K562 (cell line): ENCODE measurements at regions not wholly inside any gene's neighbourhood (a gene's known extent, or its start where the extent isn't known, plus 50 kb on each side); places are given as distances from the start of the nearest gene placed in this dataset.

Source experiments
- ATAC-seq: fragments of 200-7000 bp; cut with Tn5 transposase; 3 replicates; pipeline ENCODE4 v1.9.1; 2020; ENCODE audit warnings: moderate library complexity
- BruUV-seq: library from RNA; stranded (reverse); fragments of 400-500 nt; replicated peaks from 2 replicates; lab custom pipeline; 2021; lab: Mats Ljungman, UMichigan
- CTCF ChIA-PET: fragments of 300-600 bp; formaldehyde crosslinking; extraction: SDS; loops from one replicate; lab custom pipeline; 2021; ENCODE audit warnings: low intra/inter-chr PET ratio; lab: Yijun Ruan, JAX
- POLR2A ChIA-PET: fragments of 300-600, 350-650 bp; sonication (Branson Sonifier 250); formaldehyde crosslinking; extraction: SDS; loops from one replicate; lab custom pipeline; 2021; ENCODE audit warnings: antibody characterized with exemption, inconsistent platforms; lab: Yijun Ruan, JAX
- DNase-seq, 4 experiments: peaks; one replicate each; pipeline versions ENCODE4 v3.0.0 to v3.0.0-alpha.2; 2011 to 2018; ENCODE audit warnings: low spot score in 3 of 4, mixed read lengths in 3 of 4; ENCODE audit errors: extremely low read depth in 1 of 4
- FAIRE-seq: peaks from 2 replicates; lab custom pipeline; 2011; peaks lifted over from hg19 to GRCh38; lab: Jason Lieb, UNC
- H2AFZ ChIP-seq: 2 replicates; pipeline ENCODE4 v1.6.0; 2011; ENCODE audit warnings: low read depth, low read length, control low read depth, inconsistent platforms
- H3K27ac ChIP-seq: fragments of 200-600 bp; 3 replicates; pipeline ENCODE4 v1.8.0; 2011; ENCODE audit warnings: low read depth, mild to moderate bottlenecking, control low read depth, inconsistent platforms, low read length, moderate library complexity, mixed read lengths; ENCODE audit errors: extremely low read depth
- H3K27me3 ChIP-seq, 2 experiments: fragments of 300-600 bp in 1 of 2; 2 replicates in 1 of 2; 3 replicates in 1 of 2; pipeline versions ENCODE4 v1.6.0 to v1.8.0; 2011; ENCODE audit warnings: inconsistent platforms in 2 of 2, low read length in 2 of 2, mild to moderate bottlenecking in 1 of 2, mixed read lengths in 1 of 2, moderate library complexity in 1 of 2; ENCODE audit not compliant: control insufficient read depth in 2 of 2, insufficient read depth in 2 of 2
- H3K36me3 ChIP-seq: fragments of 300-600 bp; 3 replicates; pipeline ENCODE4 v1.8.0; 2011; ENCODE audit warnings: mild to moderate bottlenecking, low read length, inconsistent platforms; ENCODE audit not compliant: control insufficient read depth, insufficient read depth
- H3K4me1 ChIP-seq, 2 experiments: fragments of 200-600 bp in 1 of 2; replicated peaks in 1 of 2; 2 replicates in 1 of 2; 3 replicates in 1 of 2; pipeline versions ENCODE4 v1.5.1 to v1.8.0; 2011; ENCODE audit warnings: inconsistent platforms in 2 of 2, low read length in 2 of 2, mild to moderate bottlenecking in 1 of 2, mixed read lengths in 1 of 2, moderate library complexity in 1 of 2; ENCODE audit not compliant: control insufficient read depth in 2 of 2, insufficient read depth in 2 of 2
- H3K4me2 ChIP-seq: 2 replicates; pipeline ENCODE4 v1.6.1; 2011; ENCODE audit warnings: low read length, control low read depth, inconsistent platforms, mixed read lengths; ENCODE audit not compliant: insufficient read depth
- H3K4me3 ChIP-seq: fragments of 200-600 bp; sonication (generic), shearing (Covaris generic); 2 replicates; pipeline ENCODE4 v1.5.1; 2016; ENCODE audit warnings: control low read depth, inconsistent platforms
- H3K79me2 ChIP-seq: fragments of 200-600 bp; 3 replicates; pipeline ENCODE4 v1.8.0; 2011; ENCODE audit warnings: low read length, inconsistent platforms; ENCODE audit not compliant: control insufficient read depth, insufficient read depth
- H3K9ac ChIP-seq, 2 experiments: 2 replicates each; pipeline versions ENCODE4 v1.6.0 to v1.6.1; 2011; ENCODE audit warnings: low read depth in 2 of 2, low read length in 2 of 2, control low read depth in 1 of 2, inconsistent platforms in 1 of 2, mild to moderate bottlenecking in 1 of 2, mixed read lengths in 1 of 2; ENCODE audit not compliant: insufficient read depth in 1 of 2
- H3K9me1 ChIP-seq: one replicate; pipeline ENCODE4 v1.6.0; 2011; ENCODE audit warnings: inconsistent platforms, mild to moderate bottlenecking, low read length, moderate library complexity; ENCODE audit not compliant: control insufficient read depth, insufficient read depth
- H3K9me3 ChIP-seq: replicated peaks from 2 replicates; pipeline ENCODE4 v1.5.1; 2011; ENCODE audit warnings: low read depth, low read length, inconsistent platforms; ENCODE audit not compliant: control insufficient read depth, insufficient read depth
- H4K20me1 ChIP-seq: replicated peaks from 2 replicates; pipeline ENCODE4 v1.6.1; 2011; ENCODE audit warnings: low read length, inconsistent platforms, mixed read lengths; ENCODE audit not compliant: control insufficient read depth, insufficient read depth
- BMI1 ChIP-seq: fragments of 150-350 bp; IDR thresholded peaks from 2 replicates; pipeline ENCODE4 v1.6.1; 2014; ENCODE audit warnings: low read length
- CBX5 ChIP-seq: IDR thresholded peaks from 2 replicates; pipeline ENCODE4 v1.6.1; 2014; ENCODE audit warnings: low read depth, borderline replicate concordance
- CCNT2 ChIP-seq: IDR thresholded peaks from 2 replicates; pipeline ENCODE4 v1.6.1; 2011; ENCODE audit warnings: borderline replicate concordance, low read depth, mild to moderate bottlenecking, moderate library complexity, mixed read lengths, low read length; ENCODE audit not compliant: insufficient read length; ENCODE audit errors: extremely low read depth
- CHCHD3 ChIP-seq: fragments of 250-450 bp; sonication (Bioruptor Pico); IDR thresholded peaks from 2 replicates; pipeline ENCODE4 v2.1.2; 2022; ENCODE audit warnings: mild to moderate bottlenecking
- COPS2 ChIP-seq: fragments of 450-650 bp; conservative IDR thresholded peaks from 2 replicates; pipeline ENCODE4 v1.6.1; 2016; ENCODE audit warnings: mild to moderate bottlenecking, moderate library complexity
- IRF2 ChIP-seq: sonication (generic); formaldehyde crosslinking; IDR thresholded peaks from 2 replicates; pipeline ENCODE4 v1.8.1; 2022; ENCODE audit warnings: mild to moderate bottlenecking, missing genetic modification reagents
- KLF10 ChIP-seq: fragments of 250-450 bp; sonication (Bioruptor Pico); IDR thresholded peaks from 2 replicates; pipeline ENCODE4 v1.6.1; 2021; ENCODE audit warnings: matching md5 sums
- MED1 ChIP-seq: sonication (generic); formaldehyde crosslinking; IDR thresholded peaks from 2 replicates; pipeline ENCODE4 v1.8.1; 2023; ENCODE audit warnings: missing genetic modification reagents, borderline replicate concordance
- MTF1 ChIP-seq: fragments of 250-450 bp; sonication (Bioruptor Pico); IDR thresholded peaks from 2 replicates; pipeline ENCODE4 v1.9.0; 2021; ENCODE audit warnings: moderate library complexity, mild to moderate bottlenecking, inconsistent platforms, borderline replicate concordance
- NONO ChIP-seq, 2 experiments: fragments of 200-400 bp in 1 of 2; fragments of 450-650 bp in 1 of 2; formaldehyde crosslinking in 1 of 2; IDR thresholded peaks; 2 replicates each; pipeline ENCODE4 v1.6.1; 2017; ENCODE audit warnings: low read depth in 2 of 2, mild to moderate bottlenecking in 2 of 2, moderate library complexity in 2 of 2, low read length in 1 of 2
- PCBP2 ChIP-seq: fragments of 200-400 bp; formaldehyde crosslinking; IDR thresholded peaks from 2 replicates; pipeline ENCODE4 v1.6.1; 2018; ENCODE audit warnings: low read length, low read depth, mild to moderate bottlenecking, moderate library complexity; ENCODE audit not compliant: poor library complexity, severe bottlenecking
- PHB ChIP-seq: fragments of 250-450 bp; sonication (Bioruptor Pico); IDR thresholded peaks from 2 replicates; pipeline ENCODE4 v1.5.0; 2021
- TCF3 ChIP-seq: sonication (generic); formaldehyde crosslinking; IDR thresholded peaks from 2 replicates; pipeline ENCODE4 v1.4.0; 2020; ENCODE audit warnings: mild to moderate bottlenecking, missing genetic modification reagents
- ZNF24 ChIP-seq: fragments of 450-650 bp; IDR thresholded peaks from 2 replicates; pipeline ENCODE4 v1.6.1; 2016
- whole genome bisulfite sequencing: fragments of 100-300 bp; shearing (Covaris generic); methylation state at CpG from one replicate; pipeline ENCODE4 v1.1.6; 2016; ENCODE audit warnings: low coverage, mixed read lengths; ENCODE audit not compliant: insufficient coverage; ENCODE audit errors: missing lambda C conversion rate; 5-methylcytosine and 5-hydroxymethylcytosine counted together
- in situ Hi-C: fragments of 300-500 bp; cut with MboI; formaldehyde crosslinking; loops from 4 replicates; pipeline ENCODE4 v1.15.0; 2018; ENCODE audit warnings: inconsistent platforms, mixed read lengths
- intact Hi-C: fragments of 100-400 bp; cut with micrococcal nuclease; formaldehyde crosslinking; loops from 2 replicates; pipeline ENCODE4 v1.14.2; 2022
- TF ChIP-seq, protein P1 (sequence below), 2 experiments: fragments of 450-650 bp; IDR thresholded peaks; 2 replicates each; pipeline ENCODE4 v1.6.1; 2018; ENCODE audit warnings: mild to moderate bottlenecking in 2 of 2, low read depth in 1 of 2; ENCODE audit not compliant: partially characterized antibody in 2 of 2

DNA sequence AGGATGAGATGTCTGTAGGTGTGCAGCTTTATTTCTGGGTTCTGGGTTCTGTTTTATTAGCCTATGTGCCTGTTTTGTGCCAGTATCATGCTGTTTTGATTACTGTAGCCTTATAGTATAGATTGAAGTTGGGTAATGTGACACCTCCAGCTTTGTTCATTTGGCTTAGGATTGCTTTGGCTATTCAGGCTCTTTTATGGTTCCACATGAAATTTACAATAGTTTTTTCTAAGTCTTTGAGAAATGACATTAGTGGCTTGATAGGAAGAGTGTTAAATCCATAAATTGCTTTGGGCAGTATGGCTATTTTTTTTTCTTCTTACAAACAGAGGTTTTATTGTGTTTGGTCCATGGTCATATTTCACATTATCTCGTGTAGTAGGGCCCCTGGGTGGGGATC is 285.8 kb upstream of the GADL1 start:
- Histone ChIP-seq H2AFZ (no peak overlapping the region), H3K27me3 (no peaks in the 10 kb centered on the region; a peak in 1 of 5 replicates), H3K9me3 (no peaks in the 10 kb centered on the region), H3K36me3 (no peaks in the 10 kb centered on the region), H3K79me2 (no peaks in the 10 kb centered on the region), H3K4me1 (no peaks in the 10 kb centered on the region), H4K20me1 (no peaks in the 10 kb centered on the region), H3K9me1 (no peaks in the 10 kb centered on the region), H3K9ac (no peak overlapping the region), H3K4me2 (no peak overlapping the region), H3K4me3 (no peak overlapping the region), H3K27ac (no peak overlapping the region)
- BruUV-seq = no TSS peak
- WGBS = 0% methylated on average over 1 of the region's 1 CpG
- POLR2A ChIA-PET = no interaction called here
- no peak for ATAC-seq
- intact Hi-C loops = no loop called here
- CTCF ChIA-PET = no interaction called here
- in situ Hi-C loops = no loop called here
- DNase-seq = no peak
- TF ChIP-seq CCNT2 (no peak), ZNF24 (no peak), MTF1 (CRISPR knock-in tag) (no peak), KLF10 (CRISPR knock-in tag) (no peak), CHCHD3 (CRISPR knock-in tag) (no peak), COPS2 (no peak)
- FAIRE-seq = no peak

DNA sequence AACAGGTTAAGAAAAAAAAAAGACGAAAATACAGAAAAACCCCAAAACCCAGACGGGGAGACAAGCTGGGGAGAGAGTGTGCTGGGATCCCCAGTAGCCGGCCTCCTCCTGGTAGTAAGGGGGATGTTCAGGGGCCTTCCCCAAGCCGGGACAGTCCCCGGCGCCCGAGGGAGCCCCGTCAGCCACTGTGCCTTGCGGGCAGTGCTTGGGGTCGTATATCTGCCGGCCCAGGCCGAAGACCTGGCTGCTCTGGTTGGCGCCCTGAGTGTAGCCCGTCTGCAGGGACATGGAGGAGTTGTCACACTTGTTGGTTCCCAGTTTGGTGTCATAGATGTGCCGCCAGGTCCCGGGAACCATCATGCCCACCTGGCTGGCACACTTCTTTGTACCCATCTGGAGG is 287.2 kb upstream of the GADL1 start:
- intact Hi-C loops (no loop called here), in situ Hi-C loops (no loop called here)
- DNase-seq (no peak), ATAC-seq (no peak), FAIRE-seq (no peak)
- Histone ChIP-seq H3K9ac (no peak overlapping the region), H3K79me2 (no peaks in the 10 kb centered on the region), H3K36me3 (no peaks in the 10 kb centered on the region), H3K4me3 (no peak overlapping the region), H3K4me2 (no peak overlapping the region), H3K9me1 (no peaks in the 10 kb centered on the region), H3K27ac (no peak overlapping the region), H2AFZ (no peak overlapping the region), H4K20me1 (no peaks in the 10 kb centered on the region), H3K9me3 (no peaks in the 10 kb centered on the region), H3K4me1 (no peaks in the 10 kb centered on the region), H3K27me3 (no peaks in the 10 kb centered on the region; a peak in 1 of 5 replicates)
- under 1% methylated on average over 16 of the region's 16 CpGs for WGBS
- POLR2A ChIA-PET = no interaction called here
- no TSS peak for BruUV-seq
- CTCF ChIA-PET = no interaction called here
- TF ChIP-seq PHB (CRISPR knock-in tag) = no peak
- TF ChIP-seq NONO (IDR thresholded peaks at IDR 0.05; ENCODE audit: low read depth in 2 of 2, low read length in 1 of 2) = no peak
- TF ChIP-seq IRF2 (CRISPR knock-in tag) = no peak
- TF ChIP-seq PCBP2 = no peak
- TF ChIP-seq, protein P1, sequence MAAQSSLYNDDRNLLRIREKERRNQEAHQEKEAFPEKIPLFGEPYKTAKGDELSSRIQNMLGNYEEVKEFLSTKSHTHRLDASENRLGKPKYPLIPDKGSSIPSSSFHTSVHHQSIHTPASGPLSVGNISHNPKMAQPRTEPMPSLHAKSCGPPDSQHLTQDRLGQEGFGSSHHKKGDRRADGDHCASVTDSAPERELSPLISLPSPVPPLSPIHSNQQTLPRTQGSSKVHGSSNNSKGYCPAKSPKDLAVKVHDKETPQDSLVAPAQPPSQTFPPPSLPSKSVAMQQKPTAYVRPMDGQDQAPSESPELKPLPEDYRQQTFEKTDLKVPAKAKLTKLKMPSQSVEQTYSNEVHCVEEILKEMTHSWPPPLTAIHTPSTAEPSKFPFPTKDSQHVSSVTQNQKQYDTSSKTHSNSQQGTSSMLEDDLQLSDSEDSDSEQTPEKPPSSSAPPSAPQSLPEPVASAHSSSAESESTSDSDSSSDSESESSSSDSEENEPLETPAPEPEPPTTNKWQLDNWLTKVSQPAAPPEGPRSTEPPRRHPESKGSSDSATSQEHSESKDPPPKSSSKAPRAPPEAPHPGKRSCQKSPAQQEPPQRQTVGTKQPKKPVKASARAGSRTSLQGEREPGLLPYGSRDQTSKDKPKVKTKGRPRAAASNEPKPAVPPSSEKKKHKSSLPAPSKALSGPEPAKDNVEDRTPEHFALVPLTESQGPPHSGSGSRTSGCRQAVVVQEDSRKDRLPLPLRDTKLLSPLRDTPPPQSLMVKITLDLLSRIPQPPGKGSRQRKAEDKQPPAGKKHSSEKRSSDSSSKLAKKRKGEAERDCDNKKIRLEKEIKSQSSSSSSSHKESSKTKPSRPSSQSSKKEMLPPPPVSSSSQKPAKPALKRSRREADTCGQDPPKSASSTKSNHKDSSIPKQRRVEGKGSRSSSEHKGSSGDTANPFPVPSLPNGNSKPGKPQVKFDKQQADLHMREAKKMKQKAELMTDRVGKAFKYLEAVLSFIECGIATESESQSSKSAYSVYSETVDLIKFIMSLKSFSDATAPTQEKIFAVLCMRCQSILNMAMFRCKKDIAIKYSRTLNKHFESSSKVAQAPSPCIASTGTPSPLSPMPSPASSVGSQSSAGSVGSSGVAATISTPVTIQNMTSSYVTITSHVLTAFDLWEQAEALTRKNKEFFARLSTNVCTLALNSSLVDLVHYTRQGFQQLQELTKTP (IDR thresholded peaks at IDR 0.05; ENCODE audit: low read depth in 1 of 2, partially characterized antibody in 2 of 2) = no peak
- TF ChIP-seq CBX5 = no peak
- TF ChIP-seq BMI1 = no peak
- no peak for TF ChIP-seq MED1 (CRISPR knock-in tag)
- TF ChIP-seq TCF3 = no peak
